ENCODE measurements at regions not wholly inside any gene's neighbourhood (a gene's known extent, or its start where the extent isn't known, plus 50 kb on each side); places are given as distances from the start of the nearest gene placed in this dataset.

- intact Hi-C loops (cut with micrococcal nuclease; ENCODE audit: unreplicated experiment) = no loop called here
- no peak for TF ChIP-seq EZH2 (IDR thresholded peaks at IDR 0.05; ENCODE audit: borderline replicate concordance, low read depth, low read length, poor library complexity, severe bottlenecking)
- TF ChIP-seq CTCF (conservative IDR thresholded peaks at IDR 0.05; ENCODE audit: low read depth, low read length) = no peak
- Histone ChIP-seq H3K27ac (ENCODE audit: low read depth, low read length, poor library complexity, severe bottlenecking) (no peak overlapping the region), H3K4me1 (ENCODE audit: insufficient read depth, low read length, poor library complexity, severe bottlenecking) (no peaks in the 10 kb centered on the region), H3K4me3 (ENCODE audit: low read depth, low read length, poor library complexity, severe bottlenecking) (no peak overlapping the region), H3K27me3 (replicated peaks; ENCODE audit: insufficient read depth, low read depth, low read length, poor library complexity) (no peaks in the 10 kb centered on the region), H3K9me3 (ENCODE audit: low read depth, low read length, poor library complexity, severe bottlenecking) (no peaks in the 10 kb centered on the region), H3K36me3 (ENCODE audit: insufficient read depth, low read length, poor library complexity, severe bottlenecking) (no peaks in the 10 kb centered on the region)
- no peak for DNase-seq (ENCODE audit: low spot score)
- POLR2A ChIA-PET (ENCODE audit: low non-redundant PET) = no interaction called here
- CTCF ChIA-PET = no interaction called here
- BruUV-seq (replicated peaks) = no TSS peak
Measured at GRCh38 chrX:34491126-34491525, 166.0 kb downstream of the TMEM47 start.

GRCh38 chrX:34487364-34487763 lies 169.7 kb downstream of the TMEM47 start:
- Histone ChIP-seq H3K4me3 (ENCODE audit: low read depth, low read length, poor library complexity, severe bottlenecking) (no peak overlapping the region), H3K27me3 (replicated peaks; ENCODE audit: insufficient read depth, low read depth, low read length, poor library complexity) (no peaks in the 10 kb centered on the region), H3K9me3 (ENCODE audit: low read depth, low read length, poor library complexity, severe bottlenecking) (no peaks in the 10 kb centered on the region), H3K4me1 (ENCODE audit: insufficient read depth, low read length, poor library complexity, severe bottlenecking) (no peaks in the 10 kb centered on the region), H3K36me3 (ENCODE audit: insufficient read depth, low read length, poor library complexity, severe bottlenecking) (no peaks in the 10 kb centered on the region), H3K27ac (ENCODE audit: low read depth, low read length, poor library complexity, severe bottlenecking) (no peak overlapping the region)
- no peak for TF ChIP-seq CTCF (conservative IDR thresholded peaks at IDR 0.05; ENCODE audit: low read depth, low read length)
- no peak for TF ChIP-seq EZH2 (IDR thresholded peaks at IDR 0.05; ENCODE audit: borderline replicate concordance, low read depth, low read length, poor library complexity, severe bottlenecking)
- CTCF ChIA-PET = no interaction called here
- intact Hi-C loops (cut with micrococcal nuclease; ENCODE audit: unreplicated experiment) = no loop called here
- POLR2A ChIA-PET (ENCODE audit: low non-redundant PET) = no interaction called here
- DNase-seq (ENCODE audit: low spot score) = peak; percentile 5
- no TSS peak for BruUV-seq (replicated peaks)

- Histone ChIP-seq H3K9me3 (ENCODE audit: low read depth, low read length, poor library complexity, severe bottlenecking) (no peaks in the 10 kb centered on the region), H3K27me3 (replicated peaks; ENCODE audit: insufficient read depth, low read depth, low read length, poor library complexity) (no peaks in the 10 kb centered on the region), H3K4me3 (ENCODE audit: low read depth, low read length, poor library complexity, severe bottlenecking) (no peak overlapping the region), H3K36me3 (ENCODE audit: insufficient read depth, low read length, poor library complexity, severe bottlenecking) (no peaks in the 10 kb centered on the region), H3K4me1 (ENCODE audit: insufficient read depth, low read length, poor library complexity, severe bottlenecking) (no peaks in the 10 kb centered on the region), H3K27ac (ENCODE audit: low read depth, low read length, poor library complexity, severe bottlenecking) (no peak overlapping the region)
- no peak for DNase-seq (ENCODE audit: low spot score)
- CTCF ChIA-PET = no interaction called here
- TF ChIP-seq CTCF (conservative IDR thresholded peaks at IDR 0.05; ENCODE audit: low read depth, low read length) (no peak), EZH2 (IDR thresholded peaks at IDR 0.05; ENCODE audit: borderline replicate concordance, low read depth, low read length, poor library complexity, severe bottlenecking) (no peak)
- POLR2A ChIA-PET (ENCODE audit: low non-redundant PET) = no interaction called here
- BruUV-seq (replicated peaks) = no TSS peak
- intact Hi-C loops (cut with micrococcal nuclease; ENCODE audit: unreplicated experiment) = no loop called here
Measured at GRCh38 chrX:34483980-34484379, 173.1 kb downstream of the TMEM47 start.
